RWPE1 (cell line): ENCODE measurements at regions not wholly inside any gene's neighbourhood (a gene's known extent, or its start where the extent isn't known, plus 50 kb on each side); places are given as distances from the start of the nearest gene placed in this dataset.

Experiments used
- CTCF ChIA-PET: fragments of 350-600 bp; sonication (Branson Sonifier 250); formaldehyde crosslinking; extraction: SDS; loops from one replicate; lab custom pipeline; 2021; lab: Yijun Ruan, JAX
- POLR2A ChIA-PET: fragments of 400-600 bp; formaldehyde crosslinking; extraction: SDS; loops from one replicate; lab custom pipeline; 2020; ENCODE audit warnings: antibody characterized with exemption; ENCODE audit not compliant: low non-redundant PET; lab: Yijun Ruan, JAX
- DNase-seq: peaks from one replicate; pipeline ENCODE4 v3.0.0; 2012; ENCODE audit warnings: low spot score
- H3K27ac ChIP-seq: fragments of 450-650 bp; 2 replicates; pipeline ENCODE4 v1.5.1; 2017
- CTCF ChIP-seq: fragments of 450-650 bp; conservative IDR thresholded peaks from 2 replicates; pipeline ENCODE4 v1.5.1; 2017; ENCODE audit warnings: low read depth, mild to moderate bottlenecking

GRCh38 chr9:118000581-118000980, 296.4 kb downstream of the TLR4 start:
- ChIA-PET POLR2A (no interaction called here), CTCF (no interaction called here)
- no peak for DNase-seq
- H3K27ac ChIP-seq, result no peak overlapping the region
- no peak for TF ChIP-seq CTCF

- no peak overlapping the region for H3K27ac ChIP-seq
- ChIA-PET CTCF (no interaction called here), POLR2A (no interaction called here)
- no peak for TF ChIP-seq CTCF
- DNase-seq, result no peak
Observed at GRCh38 chr9:118003240-118003639, 299.0 kb downstream of the TLR4 start.

GRCh38 chr9:118008246-118008645, 304.0 kb downstream of the TLR4 start:
- ChIA-PET POLR2A (no interaction called here), CTCF (no interaction called here)
- DNase-seq, result no peak
- TF ChIP-seq CTCF, result no peak
- no peak overlapping the region for H3K27ac ChIP-seq

GRCh38 chr9:118009614-118010013, 305.4 kb downstream of the TLR4 start:
- DNase-seq, result no peak
- no peak for TF ChIP-seq CTCF
- H3K27ac ChIP-seq, result no peak overlapping the region
- ChIA-PET POLR2A (no interaction called here), CTCF (no interaction called here)

- no peak overlapping the region for H3K27ac ChIP-seq
- DNase-seq, result no peak
- TF ChIP-seq CTCF, result no peak
- POLR2A ChIA-PET, result no interaction called here
- CTCF ChIA-PET, result interaction anchor here (0.7 kb wide), 1 partner anchor 152 kb away, joined by 3 read pairs; no protein-coding TSS in a partner anchor
Observed at GRCh38 chr9:118017607-118018122, 313.5 kb downstream of the TLR4 start.

GRCh38 chr9:118023644-118024043, 319.4 kb downstream of the TLR4 start:
- no peak overlapping the region for H3K27ac ChIP-seq
- TF ChIP-seq CTCF, result no peak
- DNase-seq, result no peak
- CTCF ChIA-PET, result no interaction called here
- POLR2A ChIA-PET, result no interaction called here
